ENCODE measurements at regions not wholly inside any gene's neighbourhood (a gene's known extent, or its start where the extent isn't known, plus 50 kb on each side); places are given as distances from the start of the nearest gene placed in this dataset.

GRCh38 chr9:75601280-75601679, 289.2 kb upstream of the PCSK5 start:
- Histone ChIP-seq H3K4me3 (replicated peaks; ENCODE audit: low read depth, low read length) (no peak overlapping the region), H3K36me3 (ENCODE audit: control insufficient read depth, insufficient read depth, low read length) (no peaks in the 10 kb centered on the region), H3K27me3 (replicated peaks; ENCODE audit: control insufficient read depth, insufficient read depth, low read length) (no peaks in the 10 kb centered on the region)
- no peak for DNase-seq (ENCODE audit: extremely low read depth, insufficient read length)
- TF ChIP-seq, protein P1, sequence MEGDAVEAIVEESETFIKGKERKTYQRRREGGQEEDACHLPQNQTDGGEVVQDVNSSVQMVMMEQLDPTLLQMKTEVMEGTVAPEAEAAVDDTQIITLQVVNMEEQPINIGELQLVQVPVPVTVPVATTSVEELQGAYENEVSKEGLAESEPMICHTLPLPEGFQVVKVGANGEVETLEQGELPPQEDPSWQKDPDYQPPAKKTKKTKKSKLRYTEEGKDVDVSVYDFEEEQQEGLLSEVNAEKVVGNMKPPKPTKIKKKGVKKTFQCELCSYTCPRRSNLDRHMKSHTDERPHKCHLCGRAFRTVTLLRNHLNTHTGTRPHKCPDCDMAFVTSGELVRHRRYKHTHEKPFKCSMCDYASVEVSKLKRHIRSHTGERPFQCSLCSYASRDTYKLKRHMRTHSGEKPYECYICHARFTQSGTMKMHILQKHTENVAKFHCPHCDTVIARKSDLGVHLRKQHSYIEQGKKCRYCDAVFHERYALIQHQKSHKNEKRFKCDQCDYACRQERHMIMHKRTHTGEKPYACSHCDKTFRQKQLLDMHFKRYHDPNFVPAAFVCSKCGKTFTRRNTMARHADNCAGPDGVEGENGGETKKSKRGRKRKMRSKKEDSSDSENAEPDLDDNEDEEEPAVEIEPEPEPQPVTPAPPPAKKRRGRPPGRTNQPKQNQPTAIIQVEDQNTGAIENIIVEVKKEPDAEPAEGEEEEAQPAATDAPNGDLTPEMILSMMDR (IDR thresholded peaks at IDR 0.05; ENCODE audit: insufficient read depth, low read length, poor library complexity, severe bottlenecking) = no peak

- TF ChIP-seq, protein P1 (IDR thresholded peaks at IDR 0.05; ENCODE audit: insufficient read depth, low read length, poor library complexity, severe bottlenecking) = no peak
- H3K4me3 ChIP-seq (replicated peaks; ENCODE audit: low read depth, low read length) = no peak overlapping the region
- H3K36me3 ChIP-seq (ENCODE audit: control insufficient read depth, insufficient read depth, low read length) = no peaks in the 10 kb centered on the region
- no peaks in the 10 kb centered on the region for H3K27me3 ChIP-seq (replicated peaks; ENCODE audit: control insufficient read depth, insufficient read depth, low read length)
- DNase-seq (ENCODE audit: extremely low read depth, insufficient read length) = no peak
These were observed 288.4 kb upstream of the PCSK5 start for GRCh38 chr9:75602060-75602459.

DNA sequence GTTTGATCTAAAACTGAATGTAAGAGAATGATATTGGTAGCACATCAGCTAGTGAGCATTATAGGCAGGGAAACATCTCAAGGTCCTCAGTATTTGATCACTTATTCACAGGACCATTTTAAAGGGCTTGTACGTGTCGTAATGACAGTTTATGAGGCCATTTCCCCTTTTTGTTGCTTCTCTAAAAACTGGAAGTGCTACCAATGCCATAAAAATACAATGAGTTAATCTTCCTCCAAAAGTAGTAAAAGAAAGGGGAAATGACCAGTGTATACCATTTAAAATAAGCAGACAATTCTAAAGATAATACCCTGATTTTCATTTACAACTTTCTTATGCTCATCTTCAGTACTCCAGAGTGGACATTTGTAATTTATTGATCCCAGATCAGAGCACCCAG, 285.8 kb upstream of the PCSK5 start:
- no peak for DNase-seq (ENCODE audit: extremely low read depth, insufficient read length)
- TF ChIP-seq, protein P1 (IDR thresholded peaks at IDR 0.05; ENCODE audit: insufficient read depth, low read length, poor library complexity, severe bottlenecking) = no peak
- H3K4me3 ChIP-seq (replicated peaks; ENCODE audit: low read depth, low read length) = no peak overlapping the region
- no peaks in the 10 kb centered on the region for H3K27me3 ChIP-seq (replicated peaks; ENCODE audit: control insufficient read depth, insufficient read depth, low read length)
- no peaks in the 10 kb centered on the region for H3K36me3 ChIP-seq (ENCODE audit: control insufficient read depth, insufficient read depth, low read length)

GRCh38 chr9:75607521-75607920, 283.0 kb upstream of the PCSK5 start:
- Histone ChIP-seq H3K36me3 (ENCODE audit: control insufficient read depth, insufficient read depth, low read length) (no peaks in the 10 kb centered on the region), H3K27me3 (replicated peaks; ENCODE audit: control insufficient read depth, insufficient read depth, low read length) (no peaks in the 10 kb centered on the region), H3K4me3 (replicated peaks; ENCODE audit: low read depth, low read length) (no peak overlapping the region)
- TF ChIP-seq, protein P1 (IDR thresholded peaks at IDR 0.05; ENCODE audit: insufficient read depth, low read length, poor library complexity, severe bottlenecking) = no peak
- DNase-seq (ENCODE audit: extremely low read depth, insufficient read length) = no peak

DNA sequence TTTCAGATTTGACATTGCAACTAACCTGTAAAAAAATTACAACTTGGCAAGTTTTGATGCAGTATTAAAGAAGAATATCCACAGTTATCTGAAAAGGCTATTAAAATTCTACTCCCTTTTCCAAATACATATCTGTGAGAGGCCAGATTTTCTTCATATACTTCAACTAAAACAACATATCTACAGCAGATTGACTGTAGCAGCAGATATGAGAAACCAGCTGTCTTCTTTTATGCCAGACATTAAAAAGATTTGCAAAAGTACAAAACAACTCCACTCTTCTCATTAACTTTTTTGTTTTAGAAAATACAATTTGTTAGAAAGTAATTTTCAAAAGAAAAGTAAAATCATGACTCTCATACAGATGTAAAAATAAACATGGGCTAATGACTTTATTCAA, 281.1 kb upstream of the PCSK5 start:
- TF ChIP-seq, protein P1 (IDR thresholded peaks at IDR 0.05; ENCODE audit: insufficient read depth, low read length, poor library complexity, severe bottlenecking) = no peak

GRCh38 chr9:75610246-75610645, 280.2 kb upstream of the PCSK5 start:
- DNase-seq (ENCODE audit: extremely low read depth, insufficient read length) = no peak
- Histone ChIP-seq H3K36me3 (ENCODE audit: control insufficient read depth, insufficient read depth, low read length) (no peaks in the 10 kb centered on the region), H3K27me3 (replicated peaks; ENCODE audit: control insufficient read depth, insufficient read depth, low read length) (no peaks in the 10 kb centered on the region), H3K4me3 (replicated peaks; ENCODE audit: low read depth, low read length) (no peak overlapping the region)
- TF ChIP-seq, protein P1 (IDR thresholded peaks at IDR 0.05; ENCODE audit: insufficient read depth, low read length, poor library complexity, severe bottlenecking) = no peak

More for the DNA sequence above, 281.1 kb upstream of the PCSK5 start:
- H3K36me3 ChIP-seq (ENCODE audit: control insufficient read depth, insufficient read depth, low read length) = no peaks in the 10 kb centered on the region
- no peaks in the 10 kb centered on the region for H3K27me3 ChIP-seq (replicated peaks; ENCODE audit: control insufficient read depth, insufficient read depth, low read length)
- no peak overlapping the region for H3K4me3 ChIP-seq (replicated peaks; ENCODE audit: low read depth, low read length)
- DNase-seq (ENCODE audit: extremely low read depth, insufficient read length) = no peak

All from GM06990 (cell line).